ENCODE measurements at regions not wholly inside any gene's neighbourhood (a gene's known extent, or its start where the extent isn't known, plus 50 kb on each side); places are given as distances from the start of the nearest gene placed in this dataset.

DNA sequence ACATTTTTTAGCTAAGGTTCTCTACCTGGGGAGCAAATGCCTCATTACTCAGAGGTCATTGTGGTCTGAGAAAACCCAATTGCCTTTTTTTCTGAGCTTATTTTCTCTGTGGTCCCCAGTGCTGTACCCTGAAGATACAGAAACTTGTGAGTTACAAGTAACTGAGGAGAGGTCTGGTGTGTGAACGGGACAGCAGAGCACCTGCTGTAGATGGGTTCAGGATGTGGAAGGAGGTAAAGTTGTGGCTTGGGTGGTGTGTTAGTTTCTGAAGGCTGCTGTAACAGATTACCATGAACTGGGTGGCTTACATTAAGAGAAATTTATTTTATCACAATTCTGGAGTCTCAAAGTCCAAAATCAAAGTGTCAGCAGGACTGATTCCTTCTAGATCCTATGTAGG, 449.1 kb upstream of the NRP1 start:
- TF ChIP-seq, protein P1, sequence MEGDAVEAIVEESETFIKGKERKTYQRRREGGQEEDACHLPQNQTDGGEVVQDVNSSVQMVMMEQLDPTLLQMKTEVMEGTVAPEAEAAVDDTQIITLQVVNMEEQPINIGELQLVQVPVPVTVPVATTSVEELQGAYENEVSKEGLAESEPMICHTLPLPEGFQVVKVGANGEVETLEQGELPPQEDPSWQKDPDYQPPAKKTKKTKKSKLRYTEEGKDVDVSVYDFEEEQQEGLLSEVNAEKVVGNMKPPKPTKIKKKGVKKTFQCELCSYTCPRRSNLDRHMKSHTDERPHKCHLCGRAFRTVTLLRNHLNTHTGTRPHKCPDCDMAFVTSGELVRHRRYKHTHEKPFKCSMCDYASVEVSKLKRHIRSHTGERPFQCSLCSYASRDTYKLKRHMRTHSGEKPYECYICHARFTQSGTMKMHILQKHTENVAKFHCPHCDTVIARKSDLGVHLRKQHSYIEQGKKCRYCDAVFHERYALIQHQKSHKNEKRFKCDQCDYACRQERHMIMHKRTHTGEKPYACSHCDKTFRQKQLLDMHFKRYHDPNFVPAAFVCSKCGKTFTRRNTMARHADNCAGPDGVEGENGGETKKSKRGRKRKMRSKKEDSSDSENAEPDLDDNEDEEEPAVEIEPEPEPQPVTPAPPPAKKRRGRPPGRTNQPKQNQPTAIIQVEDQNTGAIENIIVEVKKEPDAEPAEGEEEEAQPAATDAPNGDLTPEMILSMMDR (IDR thresholded peaks at IDR 0.05): no peak
- no peak for TF ChIP-seq POLR2A (IDR thresholded peaks at IDR 0.05)
